IMR-90 (cell line): ENCODE measurements at regions not wholly inside any gene's neighbourhood (a gene's known extent, or its start where the extent isn't known, plus 50 kb on each side); places are given as distances from the start of the nearest gene placed in this dataset.

Experiments used
- CEBPB ChIP-seq: IDR thresholded peaks from 2 replicates; pipeline ENCODE4 v1.6.1; 2012; ENCODE audit warnings: low read depth, low read length, improper control_type of control experiment
- CHD1 ChIP-seq: IDR thresholded peaks from 2 replicates; pipeline ENCODE4 v1.6.1; 2012; ENCODE audit warnings: low read depth, low read length, improper control_type of control experiment
- CTCF ChIP-seq: conservative IDR thresholded peaks from 2 replicates; pipeline ENCODE4 v1.5.1; 2012; ENCODE audit warnings: mild to moderate bottlenecking, low read depth, low read length, improper control_type of control experiment
- POLR2A ChIP-seq: IDR thresholded peaks from 2 replicates; pipeline ENCODE4 v1.6.1; 2012; ENCODE audit warnings: mild to moderate bottlenecking, low read depth, low read length
- RCOR1 ChIP-seq: IDR thresholded peaks from 2 replicates; pipeline ENCODE4 v1.6.1; 2012; ENCODE audit warnings: mild to moderate bottlenecking, low read length, improper control_type of control experiment; ENCODE audit not compliant: insufficient replicate concordance
- USF2 ChIP-seq: fragments of 150-350 bp; IDR thresholded peaks from 2 replicates; pipeline ENCODE4 v1.6.1; 2017; ENCODE audit warnings: mild to moderate bottlenecking, antibody characterized with exemption, low read length, low read depth

- TF ChIP-seq CTCF (no peak), POLR2A (no peak), RCOR1 (no peak), USF2 (no peak), CHD1 (no peak), CEBPB (no peak)
These were observed 113.8 kb upstream of the THSD7B start for GRCh38 chr2:136651456-136652010.
